WTC11 (cell line): ENCODE measurements at regions not wholly inside any gene's neighbourhood (a gene's known extent, or its start where the extent isn't known, plus 50 kb on each side); places are given as distances from the start of the nearest gene placed in this dataset.

Source experiments
- FOXK1 ChIP-seq: sonication (generic); formaldehyde crosslinking; IDR thresholded peaks from 2 replicates; pipeline ENCODE4 v1.8.0; 2022; ENCODE audit warnings: mild to moderate bottlenecking, moderate library complexity, missing genetic modification reagents
- MXD4 ChIP-seq: fragments of 250-450 bp; sonication (Bioruptor Pico); IDR thresholded peaks from 2 replicates; pipeline ENCODE4 v1.8.0; 2021; ENCODE audit warnings: mild to moderate bottlenecking, moderate library complexity, borderline replicate concordance
- NR2C2 ChIP-seq: sonication (generic); formaldehyde crosslinking; IDR thresholded peaks from 2 replicates; pipeline ENCODE4 v1.8.0; 2022; ENCODE audit warnings: mild to moderate bottlenecking, missing genetic modification reagents
- TCF7 ChIP-seq: sonication (generic); formaldehyde crosslinking; IDR thresholded peaks from 2 replicates; pipeline ENCODE4 v1.8.0; 2022; ENCODE audit warnings: mild to moderate bottlenecking, low read depth, missing genetic modification reagents, moderate library complexity
- TF ChIP-seq, protein P1 (sequence below): sonication (generic); formaldehyde crosslinking; IDR thresholded peaks from 2 replicates; pipeline ENCODE4 v1.8.0; 2022; ENCODE audit warnings: mild to moderate bottlenecking, missing genetic modification reagents
- TF ChIP-seq, protein P2 (sequence below): fragments of 200-600 bp; IDR thresholded peaks from 2 replicates; pipeline ENCODE4 v1.8.0; 2022; ENCODE audit warnings: antibody characterized with exemption
- TF ChIP-seq, protein P3 (sequence below): fragments of 250-450 bp; sonication (Bioruptor Pico); IDR thresholded peaks from 2 replicates; pipeline ENCODE4 v1.9.0; 2021; ENCODE audit warnings: mild to moderate bottlenecking, borderline replicate concordance
- TF ChIP-seq, protein P4 (sequence below): sonication (generic); formaldehyde crosslinking; IDR thresholded peaks from 2 replicates; pipeline ENCODE4 v1.8.0; 2022; ENCODE audit warnings: missing genetic modification reagents
- TF ChIP-seq, protein P5 (sequence below): sonication (generic); formaldehyde crosslinking; IDR thresholded peaks from 2 replicates; pipeline ENCODE4 v1.8.1; 2022; ENCODE audit warnings: missing genetic modification reagents, borderline replicate concordance
- TF ChIP-seq, protein P6 (sequence below): sonication (generic); formaldehyde crosslinking; IDR thresholded peaks from 2 replicates; pipeline ENCODE4 v1.8.1; 2022; ENCODE audit warnings: low read depth, mild to moderate bottlenecking, moderate library complexity, missing genetic modification reagents, borderline replicate concordance
- TF ChIP-seq, protein P7 (sequence below): sonication (generic); formaldehyde crosslinking; conservative IDR thresholded peaks from 2 replicates; pipeline ENCODE4 v1.8.1; 2022; ENCODE audit warnings: mild to moderate bottlenecking, missing genetic modification reagents
- TF ChIP-seq, protein P8 (sequence below): sonication (generic); formaldehyde crosslinking; IDR thresholded peaks from 2 replicates; pipeline ENCODE4 v1.8.1; 2023; ENCODE audit warnings: mild to moderate bottlenecking, missing genetic modification reagents

DNA sequence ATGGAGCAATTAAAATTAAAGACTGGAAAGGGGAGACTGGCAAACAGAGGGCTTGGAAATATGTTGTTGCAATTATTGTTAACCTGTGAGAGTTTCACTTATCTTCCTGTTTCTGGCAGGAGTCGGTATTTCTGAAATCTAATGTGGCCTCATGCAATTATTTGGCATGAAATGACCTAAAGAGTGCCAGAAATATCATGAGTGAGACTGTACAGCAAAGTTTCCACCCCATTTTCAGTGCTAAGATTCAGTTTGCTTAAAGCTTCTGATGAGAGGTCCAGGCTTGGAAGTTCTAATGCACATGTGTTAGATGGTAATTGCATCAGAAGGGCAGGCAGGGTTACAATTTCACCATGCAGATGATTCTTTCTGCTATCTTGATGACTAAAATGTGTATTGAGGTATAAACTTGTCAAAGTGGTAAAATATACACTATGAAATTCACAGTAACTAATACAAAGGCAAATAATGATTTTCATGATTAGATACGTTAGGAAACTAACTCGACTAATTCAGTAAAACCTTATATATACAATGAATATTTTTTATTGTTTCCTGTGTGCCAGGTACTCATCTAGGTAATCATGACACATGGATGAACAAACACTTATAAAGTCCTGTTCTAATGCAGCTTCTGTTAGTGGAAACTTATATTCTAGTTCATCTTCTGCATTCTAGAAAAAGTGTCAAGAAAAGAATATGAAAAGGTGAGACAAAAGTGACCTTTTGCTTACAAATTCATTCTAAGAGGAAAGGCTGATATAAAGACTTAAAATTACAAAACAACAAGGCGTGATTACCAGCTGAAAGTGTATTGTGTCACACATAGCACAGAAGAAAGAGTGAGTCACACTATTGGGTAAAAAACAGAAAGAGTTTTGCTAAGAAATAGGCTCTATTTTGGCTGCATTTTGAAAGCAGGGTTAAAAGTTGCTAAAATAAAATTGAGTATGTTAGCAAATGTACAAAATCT, 533.4 kb upstream of the SEMA3D start:
- no peak for TF ChIP-seq TCF7 (CRISPR knock-in tag)
- TF ChIP-seq, protein P1, sequence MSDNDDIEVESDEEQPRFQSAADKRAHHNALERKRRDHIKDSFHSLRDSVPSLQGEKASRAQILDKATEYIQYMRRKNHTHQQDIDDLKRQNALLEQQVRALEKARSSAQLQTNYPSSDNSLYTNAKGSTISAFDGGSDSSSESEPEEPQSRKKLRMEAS (CRISPR knock-in tag) = no peak
- TF ChIP-seq MXD4 (CRISPR knock-in tag) = no peak
- TF ChIP-seq, protein P2, sequence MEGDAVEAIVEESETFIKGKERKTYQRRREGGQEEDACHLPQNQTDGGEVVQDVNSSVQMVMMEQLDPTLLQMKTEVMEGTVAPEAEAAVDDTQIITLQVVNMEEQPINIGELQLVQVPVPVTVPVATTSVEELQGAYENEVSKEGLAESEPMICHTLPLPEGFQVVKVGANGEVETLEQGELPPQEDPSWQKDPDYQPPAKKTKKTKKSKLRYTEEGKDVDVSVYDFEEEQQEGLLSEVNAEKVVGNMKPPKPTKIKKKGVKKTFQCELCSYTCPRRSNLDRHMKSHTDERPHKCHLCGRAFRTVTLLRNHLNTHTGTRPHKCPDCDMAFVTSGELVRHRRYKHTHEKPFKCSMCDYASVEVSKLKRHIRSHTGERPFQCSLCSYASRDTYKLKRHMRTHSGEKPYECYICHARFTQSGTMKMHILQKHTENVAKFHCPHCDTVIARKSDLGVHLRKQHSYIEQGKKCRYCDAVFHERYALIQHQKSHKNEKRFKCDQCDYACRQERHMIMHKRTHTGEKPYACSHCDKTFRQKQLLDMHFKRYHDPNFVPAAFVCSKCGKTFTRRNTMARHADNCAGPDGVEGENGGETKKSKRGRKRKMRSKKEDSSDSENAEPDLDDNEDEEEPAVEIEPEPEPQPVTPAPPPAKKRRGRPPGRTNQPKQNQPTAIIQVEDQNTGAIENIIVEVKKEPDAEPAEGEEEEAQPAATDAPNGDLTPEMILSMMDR = no peak
- TF ChIP-seq, protein P3, sequence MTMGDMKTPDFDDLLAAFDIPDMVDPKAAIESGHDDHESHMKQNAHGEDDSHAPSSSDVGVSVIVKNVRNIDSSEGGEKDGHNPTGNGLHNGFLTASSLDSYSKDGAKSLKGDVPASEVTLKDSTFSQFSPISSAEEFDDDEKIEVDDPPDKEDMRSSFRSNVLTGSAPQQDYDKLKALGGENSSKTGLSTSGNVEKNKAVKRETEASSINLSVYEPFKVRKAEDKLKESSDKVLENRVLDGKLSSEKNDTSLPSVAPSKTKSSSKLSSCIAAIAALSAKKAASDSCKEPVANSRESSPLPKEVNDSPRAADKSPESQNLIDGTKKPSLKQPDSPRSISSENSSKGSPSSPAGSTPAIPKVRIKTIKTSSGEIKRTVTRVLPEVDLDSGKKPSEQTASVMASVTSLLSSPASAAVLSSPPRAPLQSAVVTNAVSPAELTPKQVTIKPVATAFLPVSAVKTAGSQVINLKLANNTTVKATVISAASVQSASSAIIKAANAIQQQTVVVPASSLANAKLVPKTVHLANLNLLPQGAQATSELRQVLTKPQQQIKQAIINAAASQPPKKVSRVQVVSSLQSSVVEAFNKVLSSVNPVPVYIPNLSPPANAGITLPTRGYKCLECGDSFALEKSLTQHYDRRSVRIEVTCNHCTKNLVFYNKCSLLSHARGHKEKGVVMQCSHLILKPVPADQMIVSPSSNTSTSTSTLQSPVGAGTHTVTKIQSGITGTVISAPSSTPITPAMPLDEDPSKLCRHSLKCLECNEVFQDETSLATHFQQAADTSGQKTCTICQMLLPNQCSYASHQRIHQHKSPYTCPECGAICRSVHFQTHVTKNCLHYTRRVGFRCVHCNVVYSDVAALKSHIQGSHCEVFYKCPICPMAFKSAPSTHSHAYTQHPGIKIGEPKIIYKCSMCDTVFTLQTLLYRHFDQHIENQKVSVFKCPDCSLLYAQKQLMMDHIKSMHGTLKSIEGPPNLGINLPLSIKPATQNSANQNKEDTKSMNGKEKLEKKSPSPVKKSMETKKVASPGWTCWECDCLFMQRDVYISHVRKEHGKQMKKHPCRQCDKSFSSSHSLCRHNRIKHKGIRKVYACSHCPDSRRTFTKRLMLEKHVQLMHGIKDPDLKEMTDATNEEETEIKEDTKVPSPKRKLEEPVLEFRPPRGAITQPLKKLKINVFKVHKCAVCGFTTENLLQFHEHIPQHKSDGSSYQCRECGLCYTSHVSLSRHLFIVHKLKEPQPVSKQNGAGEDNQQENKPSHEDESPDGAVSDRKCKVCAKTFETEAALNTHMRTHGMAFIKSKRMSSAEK (CRISPR knock-in tag) = no peak
- TF ChIP-seq, protein P4, sequence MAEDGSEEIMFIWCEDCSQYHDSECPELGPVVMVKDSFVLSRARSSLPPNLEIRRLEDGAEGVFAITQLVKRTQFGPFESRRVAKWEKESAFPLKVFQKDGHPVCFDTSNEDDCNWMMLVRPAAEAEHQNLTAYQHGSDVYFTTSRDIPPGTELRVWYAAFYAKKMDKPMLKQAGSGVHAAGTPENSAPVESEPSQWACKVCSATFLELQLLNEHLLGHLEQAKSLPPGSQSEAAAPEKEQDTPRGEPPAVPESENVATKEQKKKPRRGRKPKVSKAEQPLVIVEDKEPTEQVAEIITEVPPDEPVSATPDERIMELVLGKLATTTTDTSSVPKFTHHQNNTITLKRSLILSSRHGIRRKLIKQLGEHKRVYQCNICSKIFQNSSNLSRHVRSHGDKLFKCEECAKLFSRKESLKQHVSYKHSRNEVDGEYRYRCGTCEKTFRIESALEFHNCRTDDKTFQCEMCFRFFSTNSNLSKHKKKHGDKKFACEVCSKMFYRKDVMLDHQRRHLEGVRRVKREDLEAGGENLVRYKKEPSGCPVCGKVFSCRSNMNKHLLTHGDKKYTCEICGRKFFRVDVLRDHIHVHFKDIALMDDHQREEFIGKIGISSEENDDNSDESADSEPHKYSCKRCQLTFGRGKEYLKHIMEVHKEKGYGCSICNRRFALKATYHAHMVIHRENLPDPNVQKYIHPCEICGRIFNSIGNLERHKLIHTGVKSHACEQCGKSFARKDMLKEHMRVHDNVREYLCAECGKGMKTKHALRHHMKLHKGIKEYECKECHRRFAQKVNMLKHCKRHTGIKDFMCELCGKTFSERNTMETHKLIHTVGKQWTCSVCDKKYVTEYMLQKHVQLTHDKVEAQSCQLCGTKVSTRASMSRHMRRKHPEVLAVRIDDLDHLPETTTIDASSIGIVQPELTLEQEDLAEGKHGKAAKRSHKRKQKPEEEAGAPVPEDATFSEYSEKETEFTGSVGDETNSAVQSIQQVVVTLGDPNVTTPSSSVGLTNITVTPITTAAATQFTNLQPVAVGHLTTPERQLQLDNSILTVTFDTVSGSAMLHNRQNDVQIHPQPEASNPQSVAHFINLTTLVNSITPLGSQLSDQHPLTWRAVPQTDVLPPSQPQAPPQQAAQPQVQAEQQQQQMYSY (CRISPR knock-in tag) = no peak
- TF ChIP-seq, protein P5, sequence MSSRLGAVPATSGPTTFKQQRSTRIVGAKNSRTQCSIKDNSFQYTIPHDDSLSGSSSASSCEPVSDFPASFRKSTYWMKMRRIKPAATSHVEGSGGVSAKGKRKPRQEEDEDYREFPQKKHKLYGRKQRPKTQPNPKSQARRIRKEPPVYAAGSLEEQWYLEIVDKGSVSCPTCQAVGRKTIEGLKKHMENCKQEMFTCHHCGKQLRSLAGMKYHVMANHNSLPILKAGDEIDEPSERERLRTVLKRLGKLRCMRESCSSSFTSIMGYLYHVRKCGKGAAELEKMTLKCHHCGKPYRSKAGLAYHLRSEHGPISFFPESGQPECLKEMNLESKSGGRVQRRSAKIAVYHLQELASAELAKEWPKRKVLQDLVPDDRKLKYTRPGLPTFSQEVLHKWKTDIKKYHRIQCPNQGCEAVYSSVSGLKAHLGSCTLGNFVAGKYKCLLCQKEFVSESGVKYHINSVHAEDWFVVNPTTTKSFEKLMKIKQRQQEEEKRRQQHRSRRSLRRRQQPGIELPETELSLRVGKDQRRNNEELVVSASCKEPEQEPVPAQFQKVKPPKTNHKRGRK (CRISPR knock-in tag) = no peak
- TF ChIP-seq, protein P6, sequence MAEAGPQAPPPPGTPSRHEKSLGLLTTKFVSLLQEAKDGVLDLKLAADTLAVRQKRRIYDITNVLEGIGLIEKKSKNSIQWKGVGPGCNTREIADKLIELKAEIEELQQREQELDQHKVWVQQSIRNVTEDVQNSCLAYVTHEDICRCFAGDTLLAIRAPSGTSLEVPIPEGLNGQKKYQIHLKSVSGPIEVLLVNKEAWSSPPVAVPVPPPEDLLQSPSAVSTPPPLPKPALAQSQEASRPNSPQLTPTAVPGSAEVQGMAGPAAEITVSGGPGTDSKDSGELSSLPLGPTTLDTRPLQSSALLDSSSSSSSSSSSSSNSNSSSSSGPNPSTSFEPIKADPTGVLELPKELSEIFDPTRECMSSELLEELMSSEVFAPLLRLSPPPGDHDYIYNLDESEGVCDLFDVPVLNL (CRISPR knock-in tag) = no peak
- TF ChIP-seq, protein P7, sequence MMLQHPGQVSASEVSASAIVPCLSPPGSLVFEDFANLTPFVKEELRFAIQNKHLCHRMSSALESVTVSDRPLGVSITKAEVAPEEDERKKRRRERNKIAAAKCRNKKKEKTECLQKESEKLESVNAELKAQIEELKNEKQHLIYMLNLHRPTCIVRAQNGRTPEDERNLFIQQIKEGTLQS = no peak
- TF ChIP-seq, protein P8, sequence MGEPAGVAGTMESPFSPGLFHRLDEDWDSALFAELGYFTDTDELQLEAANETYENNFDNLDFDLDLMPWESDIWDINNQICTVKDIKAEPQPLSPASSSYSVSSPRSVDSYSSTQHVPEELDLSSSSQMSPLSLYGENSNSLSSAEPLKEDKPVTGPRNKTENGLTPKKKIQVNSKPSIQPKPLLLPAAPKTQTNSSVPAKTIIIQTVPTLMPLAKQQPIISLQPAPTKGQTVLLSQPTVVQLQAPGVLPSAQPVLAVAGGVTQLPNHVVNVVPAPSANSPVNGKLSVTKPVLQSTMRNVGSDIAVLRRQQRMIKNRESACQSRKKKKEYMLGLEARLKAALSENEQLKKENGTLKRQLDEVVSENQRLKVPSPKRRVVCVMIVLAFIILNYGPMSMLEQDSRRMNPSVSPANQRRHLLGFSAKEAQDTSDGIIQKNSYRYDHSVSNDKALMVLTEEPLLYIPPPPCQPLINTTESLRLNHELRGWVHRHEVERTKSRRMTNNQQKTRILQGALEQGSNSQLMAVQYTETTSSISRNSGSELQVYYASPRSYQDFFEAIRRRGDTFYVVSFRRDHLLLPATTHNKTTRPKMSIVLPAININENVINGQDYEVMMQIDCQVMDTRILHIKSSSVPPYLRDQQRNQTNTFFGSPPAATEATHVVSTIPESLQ = no peak
- TF ChIP-seq FOXK1 (CRISPR knock-in tag) = no peak
- TF ChIP-seq NR2C2 (CRISPR knock-in tag) = no peak
